GM12878 (cell line): ENCODE measurements at regions not wholly inside any gene's neighbourhood (a gene's known extent, or its start where the extent isn't known, plus 50 kb on each side); places are given as distances from the start of the nearest gene placed in this dataset.

Experiments
- ATAC-seq: fragments of 200-7000 bp; cut with Tn5 transposase; 3 replicates; pipeline ENCODE4 v1.9.1; 2020; ENCODE audit warnings: mild to moderate bottlenecking, moderate library complexity
- BruUV-seq: library from RNA; stranded (reverse); fragments of 400-500 nt; replicated peaks from 2 replicates; lab custom pipeline; 2021; lab: Mats Ljungman, UMichigan
- CTCF ChIA-PET: fragments of 300-600 bp; sonication (Branson Sonifier 250); formaldehyde crosslinking; extraction: SDS; loops from one replicate; lab custom pipeline; 2021; ENCODE audit warnings: inconsistent platforms; lab: Yijun Ruan, JAX
- POLR2A ChIA-PET: fragments of 350-600 bp; formaldehyde crosslinking; extraction: SDS; loops from one replicate; lab custom pipeline; 2021; ENCODE audit warnings: inconsistent platforms; lab: Charles Lee
- RAD21 ChIA-PET: fragments of 300-600 bp; sonication (Branson Sonifier 250); formaldehyde crosslinking; loops from one replicate; lab custom pipeline; 2023; ENCODE audit warnings: antibody characterized with exemption; ENCODE audit not compliant: unreplicated experiment; lab: Charles Lee
- SMC1A ChIA-PET: fragments of 300-600 bp; sonication (Branson Sonifier 250); formaldehyde crosslinking; loops from one replicate; lab custom pipeline; 2023; ENCODE audit not compliant: unreplicated experiment, uncharacterized antibody; lab: Charles Lee
- DNase-seq: peaks from one replicate; pipeline ENCODE4 v3.0.0-alpha.2; 2011; ENCODE audit warnings: low read depth, low spot score
- FAIRE-seq: peaks from 3 replicates; lab custom pipeline; 2011; peaks lifted over from hg19 to GRCh38; lab: Jason Lieb, UNC
- H2AFZ ChIP-seq: 2 replicates; pipeline ENCODE4 v1.6.0; 2011; ENCODE audit warnings: low read depth, low read length, control low read depth; ENCODE audit not compliant: control insufficient read depth
- H3K27ac ChIP-seq: 2 replicates; pipeline ENCODE4 v1.5.1; 2011; ENCODE audit warnings: control low read depth; ENCODE audit not compliant: control insufficient read depth, insufficient read depth
- H3K27me3 ChIP-seq, 2 experiments: replicated peaks in 1 of 2; 2 replicates each; pipeline versions ENCODE4 v1.6.0 to v1.6.1; 2011; ENCODE audit warnings: low read length in 1 of 2; ENCODE audit not compliant: control insufficient read depth in 2 of 2, insufficient read depth in 2 of 2
- H3K36me3 ChIP-seq, 2 experiments: 2 replicates each; pipeline ENCODE4 v1.5.1; 2011; ENCODE audit warnings: low read length in 1 of 2; ENCODE audit not compliant: control insufficient read depth in 2 of 2, insufficient read depth in 2 of 2
- H3K4me1 ChIP-seq: 2 replicates; pipeline ENCODE4 v1.6.1; 2011; ENCODE audit warnings: mild to moderate bottlenecking, low read length, moderate library complexity, mixed read lengths; ENCODE audit not compliant: control insufficient read depth, insufficient read depth
- H3K4me2 ChIP-seq: 2 replicates; pipeline ENCODE4 v1.6.0; 2011; ENCODE audit warnings: control low read depth; ENCODE audit not compliant: control insufficient read depth, insufficient read depth
- H3K4me3 ChIP-seq: fragments of 200-600 bp; sonication (generic); 2 replicates; pipeline ENCODE4 v1.5.1; 2016
- H3K79me2 ChIP-seq: 2 replicates; pipeline ENCODE4 v1.6.0; 2011; ENCODE audit warnings: low read length; ENCODE audit not compliant: control insufficient read depth, insufficient read depth
- H3K9ac ChIP-seq: 2 replicates; pipeline ENCODE4 v1.8.0; 2011; ENCODE audit warnings: low read length, control low read depth, mixed read lengths; ENCODE audit not compliant: control insufficient read depth, insufficient read depth
- H3K9me3 ChIP-seq: replicated peaks from 3 replicates; pipeline ENCODE4 v1.5.1; 2011; ENCODE audit warnings: mild to moderate bottlenecking, low read length; ENCODE audit not compliant: control insufficient read depth, insufficient read depth
- H4K20me1 ChIP-seq: 2 replicates; pipeline ENCODE4 v1.6.0; 2011; ENCODE audit not compliant: control insufficient read depth, insufficient read depth
- CHD4 ChIP-seq: fragments of 200-600 bp; sonication (generic); IDR thresholded peaks from 2 replicates; pipeline ENCODE4 v1.6.1; 2016; ENCODE audit warnings: mild to moderate bottlenecking
- CREM ChIP-seq: IDR thresholded peaks from 2 replicates; pipeline ENCODE4 v1.6.1; 2014; ENCODE audit warnings: antibody characterized with exemption, low read depth
- CUX1 ChIP-seq: IDR thresholded peaks from 2 replicates; pipeline ENCODE4 v1.6.1; 2012; ENCODE audit warnings: improper control_type of control experiment, low read depth, low read length; ENCODE audit not compliant: insufficient replicate concordance
- HSF1 ChIP-seq: fragments of 150-350 bp; IDR thresholded peaks from 2 replicates; pipeline ENCODE4 v1.6.1; 2014; ENCODE audit warnings: mild to moderate bottlenecking, low read depth, low read length
- POLR2AphosphoS2 ChIP-seq: IDR thresholded peaks from 2 replicates; pipeline ENCODE4 v1.6.1; 2011; ENCODE audit warnings: low read depth, mild to moderate bottlenecking, low read length, improper control_type of control experiment, moderate library complexity
- PRDM15 ChIP-seq: fragments of 450-650 bp; formaldehyde crosslinking; IDR thresholded peaks from 2 replicates; pipeline ENCODE4 v1.4.0; 2020; ENCODE audit warnings: mild to moderate bottlenecking, moderate library complexity
- RB1 ChIP-seq: fragments of 450-650 bp; formaldehyde crosslinking; IDR thresholded peaks from 2 replicates; pipeline ENCODE4 v1.6.1; 2017; ENCODE audit warnings: mild to moderate bottlenecking, borderline replicate concordance
- SP1 ChIP-seq: IDR thresholded peaks from one replicate; pipeline ENCODE4 v1.6.1; 2011; ENCODE audit warnings: low read depth, low read length
- TBL1XR1 ChIP-seq: IDR thresholded peaks from 2 replicates; pipeline ENCODE4 v1.6.1; 2012; ENCODE audit warnings: low read depth, low read length, improper control_type of control experiment
- USF1 ChIP-seq: IDR thresholded peaks from 2 replicates; pipeline ENCODE4 v1.6.1; 2011; ENCODE audit warnings: borderline replicate concordance, low read depth, mild to moderate bottlenecking, moderate library complexity, mixed read lengths, low read length; ENCODE audit not compliant: insufficient read depth; ENCODE audit errors: extremely low read length
- YY1 ChIP-seq: IDR thresholded peaks from 2 replicates; pipeline ENCODE4 v1.6.1; 2011; ENCODE audit warnings: low read depth, mild to moderate bottlenecking, low read length
- WGBS: methylation state at CpG from one replicate; pipeline ENCODE4 v1.1.6; 2016; ENCODE audit warnings: low lambda C conversion rate; ENCODE audit not compliant: insufficient replicate concordance, insufficient coverage; ENCODE audit errors: missing lambda C conversion rate; 5-methylcytosine and 5-hydroxymethylcytosine counted together
- in situ Hi-C: fragments of 300-500 bp; cut with MboI; formaldehyde crosslinking; loops from 9 replicates; pipeline ENCODE4 v1.14.3; 2018; ENCODE audit warnings: mixed read lengths
- intact Hi-C: fragments of 100-400 bp; cut with micrococcal nuclease; formaldehyde crosslinking; loops from one replicate; pipeline ENCODE4 v1.14.2; 2022; ENCODE audit not compliant: unreplicated experiment

DNA sequence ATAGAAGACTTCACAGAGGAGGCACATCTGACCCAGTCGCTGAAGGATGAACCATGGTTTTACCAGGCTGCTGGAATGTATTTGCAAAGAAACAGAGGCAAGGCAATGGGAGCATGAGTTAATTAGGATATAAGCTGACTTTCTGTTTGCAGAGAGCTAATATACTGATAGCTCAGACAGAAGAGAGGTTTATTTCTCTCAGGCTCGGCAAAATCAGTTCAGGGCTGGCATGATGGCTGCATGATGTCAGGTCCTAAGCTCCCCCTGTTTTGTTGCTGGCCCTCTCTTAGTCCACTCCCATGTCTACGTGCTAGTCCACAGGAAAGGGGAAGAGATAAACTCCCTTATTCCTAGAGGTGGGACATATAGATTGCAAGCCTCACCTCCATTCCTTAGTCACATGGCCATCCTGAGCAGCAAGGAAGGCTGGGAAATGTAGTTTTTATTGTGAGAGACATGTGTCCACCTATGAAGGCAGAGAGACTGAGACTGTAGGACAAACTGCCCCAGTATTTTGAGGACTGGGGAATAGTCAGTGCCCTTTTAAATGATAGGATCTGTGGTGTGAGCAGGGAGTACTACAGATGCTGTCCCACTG is 224.5 kb downstream of the VRK1 start:
- Histone ChIP-seq H3K9ac (no peak overlapping the region), H3K4me3 (no peak overlapping the region), H3K9me3 (no peaks in the 10 kb centered on the region; the same call in 2 of the 3 replicates), H3K4me1 (no peaks in the 10 kb centered on the region), H2AFZ (no peak overlapping the region; the same call in 1 of the 2 replicates), H3K4me2 (no peak overlapping the region), H3K27me3 (no peaks in the 10 kb centered on the region; a peak in 1 of 4 replicates), H3K79me2 (no peaks in the 10 kb centered on the region), H3K36me3 (no peaks in the 10 kb centered on the region), H3K27ac (no peak overlapping the region), H4K20me1 (no peaks in the 10 kb centered on the region)
- WGBS: 22% methylated on average over 3 of the region's 3 CpGs
- ChIA-PET CTCF (no interaction called here), RAD21 (no interaction called here), POLR2A (no interaction called here), SMC1A (no interaction called here)
- DNase-seq (no peak), ATAC-seq (0 out of 3 replicates have a peak, but pooled peaks have one; percentile 21), FAIRE-seq (no peak)
- intact Hi-C loops (no loop called here), in situ Hi-C loops (no loop called here)
- no TSS peak for BruUV-seq
- 0 out of 2 replicates have a peak, but pooled peaks have one; percentile 46 for TF ChIP-seq YY1
- no peak for TF ChIP-seq CUX1
- no peak for TF ChIP-seq PRDM15 (CRISPR knock-in tag)
- no peak for TF ChIP-seq CREM
- no peak for TF ChIP-seq CHD4
- TF ChIP-seq USF1: peak; percentile 65
- no peak for TF ChIP-seq TBL1XR1
- no peak for TF ChIP-seq POLR2AphosphoS2
- no peak for TF ChIP-seq SP1
- TF ChIP-seq RB1: no peak
- TF ChIP-seq HSF1: no peak
